COLO668 (cell line): ENCODE measurements at regions not wholly inside any gene's neighbourhood (a gene's known extent, or its start where the extent isn't known, plus 50 kb on each side); places are given as distances from the start of the nearest gene placed in this dataset.

Source experiments
- DNase-seq: peaks from one replicate; lab custom pipeline; 2025; ENCODE audit not compliant: unreplicated experiment; lab: John Stamatoyannopoulos, UW

GRCh38 chr3:144067059-144067458 lies 95.4 kb downstream of the DIPK2A start:
- DNase-seq: no peak

- no peak for DNase-seq
Measured at GRCh38 chr3:144073698-144074097, 102.1 kb downstream of the DIPK2A start.

- DNase-seq: no peak
Measured at GRCh38 chr3:144079634-144080033, 108.0 kb downstream of the DIPK2A start.

GRCh38 chr3:144084929-144085328 lies 113.3 kb downstream of the DIPK2A start:
- DNase-seq: no peak

GRCh38 chr3:144085964-144086363 lies 114.3 kb downstream of the DIPK2A start:
- DNase-seq: no peak

- no peak for DNase-seq
Measured at GRCh38 chr3:144096016-144096415, 124.4 kb downstream of the DIPK2A start.

- peak; percentile 32 for DNase-seq
Measured at GRCh38 chr3:144097163-144097562, 125.5 kb downstream of the DIPK2A start.

GRCh38 chr3:144098691-144099090 lies 127.1 kb downstream of the DIPK2A start:
- no peak for DNase-seq

- no peak for DNase-seq
Measured at GRCh38 chr3:144102421-144102820, 130.8 kb downstream of the DIPK2A start.

GRCh38 chr3:144104186-144104585 lies 132.6 kb downstream of the DIPK2A start:
- no peak for DNase-seq

GRCh38 chr3:144104679-144105078 lies 133.1 kb downstream of the DIPK2A start:
- DNase-seq: no peak

- peak; percentile 6 for DNase-seq
Measured at GRCh38 chr3:144105542-144105941, 133.9 kb downstream of the DIPK2A start.

GRCh38 chr3:144106970-144107369 lies 135.3 kb downstream of the DIPK2A start:
- no peak for DNase-seq

- no peak for DNase-seq
Measured at GRCh38 chr3:144107923-144108322, 136.3 kb downstream of the DIPK2A start.

GRCh38 chr3:144109944-144110343 lies 138.3 kb downstream of the DIPK2A start:
- DNase-seq: no peak

- no peak for DNase-seq
Measured at GRCh38 chr3:144112036-144112435, 140.4 kb downstream of the DIPK2A start.

- no peak for DNase-seq
Measured at GRCh38 chr3:144112437-144112836, 140.8 kb downstream of the DIPK2A start.

GRCh38 chr3:144114767-144115166 lies 143.1 kb downstream of the DIPK2A start:
- no peak for DNase-seq

- DNase-seq: no peak
Measured at GRCh38 chr3:144119633-144120032, 148.0 kb downstream of the DIPK2A start.

GRCh38 chr3:144121661-144122060 lies 150.0 kb downstream of the DIPK2A start:
- DNase-seq: no peak

- DNase-seq: no peak
Measured at GRCh38 chr3:144127014-144127413, 155.4 kb downstream of the DIPK2A start.

GRCh38 chr3:144127700-144128099 lies 156.1 kb downstream of the DIPK2A start:
- no peak for DNase-seq

GRCh38 chr3:144128108-144128892 lies 156.7 kb downstream of the DIPK2A start:
- no peak for DNase-seq
